Activated CD4-positive, alpha-beta memory T cell treated with anti-CD3 and anti-CD28 coated beads, Interleukin-2, amount 10 ng/mL, durations not matched to agents 7 days and 5 days (primary cell): ENCODE measurements at regions not wholly inside any gene's neighbourhood (a gene's known extent, or its start where the extent isn't known, plus 50 kb on each side); places are given as distances from the start of the nearest gene placed in this dataset.
"Not testable (repeated sequence)": the region's sequence is repeated elsewhere in the genome, so short reads cannot be mapped to it uniquely, and the experiment has no call there.

ENCODE experiments used
- CTCF ChIA-PET: fragments of 350-600 bp; sonication (Branson Sonifier 250); formaldehyde crosslinking; loops from one replicate; lab custom pipeline; 2021; ENCODE audit warnings: antibody characterized with exemption, inconsistent platforms; lab: Charles Lee
- POLR2A ChIA-PET: fragments of 350-600 bp; sonication (Branson Sonifier 250); formaldehyde crosslinking; loops from one replicate; lab custom pipeline; 2021; ENCODE audit warnings: antibody characterized with exemption; lab: Charles Lee
- DNase-seq: peaks from one replicate; pipeline ENCODE4 v3.0.0-alpha.2; 2020
- H3K27ac Mint-ChIP-seq: one replicate; pipeline ENCODE4 v1.8.0; 2021; ENCODE audit warnings: mild to moderate bottlenecking, mixed read lengths
- H3K27me3 Mint-ChIP-seq: one replicate; pipeline ENCODE4 v1.8.0; 2021; ENCODE audit warnings: mixed read lengths
- H3K36me3 Mint-ChIP-seq: one replicate; pipeline ENCODE4 v1.8.0; 2021; ENCODE audit warnings: low read depth, mixed read lengths
- H3K4me1 Mint-ChIP-seq: one replicate; pipeline ENCODE4 v1.8.0; 2021; ENCODE audit warnings: mixed read lengths
- H3K4me3 Mint-ChIP-seq: one replicate; pipeline ENCODE4 v1.8.0; 2021; ENCODE audit warnings: mild to moderate bottlenecking, mixed read lengths
- H3K9me3 Mint-ChIP-seq: one replicate; pipeline ENCODE4 v1.8.0; 2021; ENCODE audit warnings: mixed read lengths

DNA sequence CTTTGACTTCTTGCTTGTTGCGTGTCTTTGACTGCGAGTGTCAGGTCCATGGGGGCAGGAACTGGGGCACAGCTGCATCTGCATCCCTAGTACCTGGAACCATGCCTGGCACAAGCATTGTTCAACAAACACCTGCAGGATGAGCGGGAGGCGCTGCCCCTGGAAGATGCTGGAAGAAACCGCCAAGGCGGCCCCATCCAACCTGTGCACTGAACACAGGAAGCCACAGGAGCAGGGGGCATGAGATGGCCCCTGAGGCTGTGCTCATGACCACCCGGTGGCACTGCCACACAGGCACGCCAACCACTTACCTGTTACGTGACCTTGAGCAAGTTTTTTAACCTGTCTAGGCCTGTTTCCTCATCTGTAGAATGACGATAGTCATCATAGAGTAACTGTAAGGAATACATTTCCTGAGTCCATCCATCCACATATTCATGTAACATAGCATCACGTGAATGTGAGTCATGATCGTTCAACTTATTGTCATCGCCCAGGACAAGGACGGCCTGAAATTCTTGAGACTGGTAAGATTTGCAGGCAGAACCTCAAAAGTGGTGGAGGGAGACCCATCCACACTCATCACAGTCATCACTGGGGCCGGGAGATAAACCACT, 374.2 kb downstream of the PREX1 start:
- H3K36me3 Mint-ChIP-seq: no peaks in the 10 kb centered on the region
- no peaks in the 10 kb centered on the region for H3K9me3 Mint-ChIP-seq
- no peak for DNase-seq
- no peak overlapping the region for H3K4me3 Mint-ChIP-seq
- H3K4me1 Mint-ChIP-seq: no peaks in the 10 kb centered on the region
- POLR2A ChIA-PET: no interaction called here
- CTCF ChIA-PET: no interaction called here
- no peak overlapping the region for H3K27ac Mint-ChIP-seq
- H3K27me3 Mint-ChIP-seq: no peaks in the 10 kb centered on the region

- DNase-seq: no peak
- Mint-ChIP-seq H3K4me3 (no peak overlapping the region), H3K27me3 (peaks cover under 1% of the 10 kb centered on the region), H3K4me1 (no peaks in the 10 kb centered on the region), H3K27ac (no peak overlapping the region), H3K9me3 (no peaks in the 10 kb centered on the region), H3K36me3 (no peaks in the 10 kb centered on the region)
- ChIA-PET CTCF (no interaction called here), POLR2A (no interaction called here)
Observed at GRCh38 chr20:48451401-48451800, 376.4 kb downstream of the PREX1 start.

DNA sequence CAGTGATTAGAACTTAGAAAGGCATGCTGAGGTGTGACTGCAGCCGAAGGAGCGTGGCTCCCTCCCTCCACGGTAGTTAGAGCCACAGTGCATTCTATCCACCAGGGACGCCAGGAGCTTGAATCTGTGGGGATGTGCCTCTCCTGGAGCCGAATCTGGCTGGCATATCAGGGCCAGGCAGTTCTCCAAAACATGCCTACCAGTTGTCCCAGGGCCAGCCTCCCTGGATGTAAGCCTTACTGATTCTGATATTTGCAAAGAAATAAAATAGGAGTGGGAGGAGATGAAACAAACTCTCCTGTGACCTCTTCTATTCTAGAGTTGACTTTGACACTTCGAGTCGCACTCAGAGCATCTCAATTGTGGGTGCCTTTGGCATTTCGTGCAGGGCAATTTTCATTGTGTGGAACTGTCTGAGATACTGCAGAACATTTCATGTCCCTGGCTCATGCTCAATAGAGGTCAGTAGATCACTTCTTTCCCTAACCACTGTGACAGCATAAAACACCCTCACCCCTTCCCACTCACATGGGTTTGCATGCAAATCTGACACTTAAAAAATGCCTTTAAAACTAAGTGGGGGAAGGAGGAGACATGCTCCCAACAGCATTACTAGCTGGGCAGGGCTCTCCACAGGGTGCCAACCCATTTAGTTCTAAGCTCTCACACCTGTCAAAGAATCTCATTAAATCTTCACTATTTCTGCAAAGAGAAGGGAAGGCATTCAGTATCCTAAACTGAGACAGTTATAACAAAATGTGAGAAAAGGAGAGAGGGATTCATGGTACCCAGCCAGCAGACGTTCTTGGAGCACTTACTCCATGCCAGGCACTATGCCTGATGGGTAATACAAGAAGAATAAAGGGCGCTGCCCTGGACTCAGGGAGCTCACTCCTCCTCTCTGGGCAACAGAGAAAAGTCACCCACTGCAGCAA, 378.9 kb downstream of the PREX1 start:
- Mint-ChIP-seq H3K27ac (no peak overlapping the region), H3K27me3 (peaks cover 7% of the 10 kb centered on the region), H3K4me1 (no peaks in the 10 kb centered on the region), H3K4me3 (no peak overlapping the region), H3K36me3 (no peaks in the 10 kb centered on the region), H3K9me3 (no peaks in the 10 kb centered on the region)
- no peak for DNase-seq
- ChIA-PET CTCF (no interaction called here), POLR2A (no interaction called here)

GRCh38 chr20:48447456-48447855, 380.3 kb downstream of the PREX1 start:
- no peaks in the 10 kb centered on the region for H3K4me1 Mint-ChIP-seq
- CTCF ChIA-PET: no interaction called here
- POLR2A ChIA-PET: no interaction called here

GRCh38 chr20:48445827-48446226, 382.0 kb downstream of the PREX1 start:
- DNase-seq: no peak
- no peak overlapping the region for H3K27ac Mint-ChIP-seq
- ChIA-PET CTCF (no interaction called here), POLR2A (no interaction called here)
- no peaks in the 10 kb centered on the region for H3K36me3 Mint-ChIP-seq
- no peaks in the 10 kb centered on the region for H3K4me1 Mint-ChIP-seq
- H3K9me3 Mint-ChIP-seq: no peaks in the 10 kb centered on the region
- no peak overlapping the region for H3K4me3 Mint-ChIP-seq
- H3K27me3 Mint-ChIP-seq: peaks cover 7% of the 10 kb centered on the region

More at GRCh38 chr20:48447456-48447855, 380.3 kb downstream of the PREX1 start:
- no peak for DNase-seq
- Mint-ChIP-seq H3K36me3 (no peaks in the 10 kb centered on the region), H3K4me3 (no peak overlapping the region), H3K27ac (no peak overlapping the region), H3K9me3 (no peaks in the 10 kb centered on the region), H3K27me3 (peaks cover 7% of the 10 kb centered on the region)

DNA sequence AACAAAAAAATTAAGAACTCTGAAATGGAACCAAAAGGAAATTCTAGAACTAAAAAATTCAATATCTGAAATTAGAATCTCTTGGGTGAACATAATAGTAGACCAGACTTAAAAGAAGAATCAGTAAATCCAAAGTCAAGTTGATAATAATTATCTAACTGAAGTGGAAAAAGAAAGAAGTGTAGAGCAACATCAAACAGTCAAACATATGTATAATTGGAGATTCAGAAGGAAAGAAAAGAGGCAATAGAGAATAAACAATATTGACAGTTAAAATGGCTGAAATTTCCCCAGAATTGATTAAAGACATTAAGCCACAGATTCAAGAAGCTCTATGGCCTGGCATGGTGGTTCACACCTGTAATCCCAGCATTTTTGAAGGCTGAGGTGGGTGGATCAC, 383.6 kb downstream of the PREX1 start:
- ChIA-PET CTCF (no interaction called here), POLR2A (no interaction called here)
- Mint-ChIP-seq H3K36me3 (no peaks in the 10 kb centered on the region), H3K27ac (no peak overlapping the region), H3K27me3 (peaks cover 9% of the 10 kb centered on the region), H3K4me3 (no peak overlapping the region), H3K9me3 (no peaks in the 10 kb centered on the region), H3K4me1 (no peaks in the 10 kb centered on the region)
- no peak for DNase-seq

DNA sequence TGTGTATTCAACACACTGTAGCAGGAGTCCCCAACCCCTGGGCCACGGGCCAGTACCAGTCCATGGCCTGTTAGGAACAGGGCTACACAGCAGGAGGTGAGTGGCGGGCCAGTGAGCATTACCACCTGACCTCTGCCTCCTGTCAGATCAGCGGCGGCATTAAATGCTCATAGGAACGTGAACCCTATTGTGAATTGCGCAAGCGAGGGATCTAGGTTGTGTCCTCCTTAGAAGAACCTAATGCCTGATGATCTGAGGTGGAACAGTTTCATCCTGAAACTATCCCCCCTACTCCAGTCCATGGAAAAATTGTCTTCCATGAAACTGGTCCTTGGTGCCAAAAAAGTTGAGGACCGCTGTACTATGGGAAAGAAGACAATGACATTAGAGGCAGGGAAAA, 386.9 kb downstream of the PREX1 start:
- no peaks in the 10 kb centered on the region for H3K9me3 Mint-ChIP-seq
- no peak overlapping the region for H3K27ac Mint-ChIP-seq
- DNase-seq: no peak
- ChIA-PET CTCF (no interaction called here), POLR2A (no interaction called here)
- H3K4me1 Mint-ChIP-seq: no peaks in the 10 kb centered on the region
- no peak overlapping the region for H3K4me3 Mint-ChIP-seq
- H3K36me3 Mint-ChIP-seq: no peaks in the 10 kb centered on the region
- peaks cover 9% of the 10 kb centered on the region for H3K27me3 Mint-ChIP-seq

DNA sequence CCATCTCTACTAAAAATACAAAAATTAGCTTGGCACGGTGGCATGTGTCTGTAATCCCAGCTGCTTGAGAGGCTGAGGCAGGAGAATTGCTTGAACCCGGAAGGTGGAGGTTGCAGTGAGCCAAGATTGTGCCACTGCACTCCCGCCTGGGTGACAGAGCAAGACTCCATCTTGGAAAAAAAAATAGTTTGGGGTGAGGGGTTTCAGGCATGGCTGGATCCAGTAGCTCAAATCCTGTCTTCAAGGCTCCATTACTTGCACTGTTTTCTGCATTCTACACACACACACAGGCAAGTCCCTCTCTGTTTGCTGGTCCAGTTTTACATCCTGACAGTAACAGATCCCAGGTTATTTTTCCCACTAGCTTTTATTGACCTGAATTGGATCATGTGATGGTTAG, 387.5 kb downstream of the PREX1 start:
- H3K36me3 Mint-ChIP-seq, CTCF ChIA-PET: not testable (repeated sequence)

DNA sequence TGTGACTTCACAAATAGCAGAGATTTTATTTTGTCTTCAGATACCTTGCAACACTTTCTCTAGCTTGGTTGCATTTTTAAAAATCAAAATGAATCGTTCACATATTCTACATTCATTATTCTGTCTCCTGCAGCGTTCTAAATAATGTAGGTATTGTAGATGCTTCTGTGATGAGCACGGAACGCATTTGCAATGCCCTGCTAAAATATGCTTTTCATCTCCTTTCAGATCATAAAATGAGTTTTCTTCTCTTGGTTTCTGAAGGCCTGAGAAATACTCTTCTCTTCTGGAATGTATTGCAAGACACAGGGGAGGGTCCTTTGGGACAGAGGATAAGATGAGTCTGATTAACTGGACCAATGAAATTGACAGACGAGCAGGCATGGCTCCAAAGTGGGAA, 390.7 kb downstream of the PREX1 start:
- ChIA-PET POLR2A (no interaction called here), CTCF (no interaction called here)
- H3K4me3 Mint-ChIP-seq: no peak overlapping the region

More for the DNA sequence above, 387.5 kb downstream of the PREX1 start:
- H3K4me3 Mint-ChIP-seq, POLR2A ChIA-PET, H3K4me1 Mint-ChIP-seq, H3K27me3 Mint-ChIP-seq, DNase-seq, H3K9me3 Mint-ChIP-seq, H3K27ac Mint-ChIP-seq: not testable (repeated sequence)

DNA sequence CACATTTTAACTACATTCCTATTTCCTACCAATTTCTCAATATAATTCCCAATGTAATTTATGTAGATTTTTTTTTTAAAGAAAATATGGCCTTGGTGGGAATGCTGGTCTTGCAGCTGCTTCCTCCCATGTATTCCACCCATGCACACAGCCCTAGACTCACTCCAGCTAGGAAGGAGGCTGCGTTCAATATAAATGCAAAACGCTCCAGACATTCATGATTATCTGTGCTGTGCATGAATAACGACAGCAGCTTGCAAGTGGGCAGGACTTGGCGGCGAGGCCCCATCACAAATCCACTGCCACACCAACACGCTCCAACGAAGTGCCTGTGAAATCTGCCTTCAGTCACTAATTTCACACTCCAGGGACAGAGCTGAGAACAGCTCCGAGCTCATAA, 391.2 kb downstream of the PREX1 start:
- H3K36me3 Mint-ChIP-seq, H3K27ac Mint-ChIP-seq, POLR2A ChIA-PET, H3K9me3 Mint-ChIP-seq, H3K27me3 Mint-ChIP-seq, H3K4me1 Mint-ChIP-seq, CTCF ChIA-PET, H3K4me3 Mint-ChIP-seq, DNase-seq: not testable (repeated sequence)

More for the DNA sequence above, 390.7 kb downstream of the PREX1 start:
- no peaks in the 10 kb centered on the region for H3K36me3 Mint-ChIP-seq
- H3K27ac Mint-ChIP-seq: no peak overlapping the region
- no peak for DNase-seq
- peaks cover 4% of the 10 kb centered on the region for H3K27me3 Mint-ChIP-seq
- no peaks in the 10 kb centered on the region for H3K9me3 Mint-ChIP-seq
- no peaks in the 10 kb centered on the region for H3K4me1 Mint-ChIP-seq

DNA sequence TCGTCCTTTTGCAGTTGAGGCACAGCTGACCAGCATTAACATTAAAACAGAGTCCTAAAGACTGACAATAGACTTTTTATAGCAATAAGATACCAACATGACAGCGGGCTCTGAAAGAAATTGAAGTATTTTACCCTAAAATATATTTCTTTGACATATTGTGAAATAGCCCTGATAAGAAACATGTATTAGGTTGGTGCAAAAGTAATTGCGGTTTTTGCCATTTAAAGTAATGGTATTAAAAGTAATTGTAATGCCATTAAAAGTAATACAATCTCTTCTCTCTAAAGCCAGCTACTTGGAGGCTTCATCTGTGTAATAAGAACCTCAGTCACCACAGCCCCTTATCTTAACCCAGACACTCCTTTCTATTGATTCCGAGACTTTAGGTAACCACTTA, 394.6 kb downstream of the PREX1 start:
- DNase-seq: no peak
- CTCF ChIA-PET: no interaction called here
- no peaks in the 10 kb centered on the region for H3K4me1 Mint-ChIP-seq
- no peaks in the 10 kb centered on the region for H3K36me3 Mint-ChIP-seq
- peaks cover 2% of the 10 kb centered on the region for H3K27me3 Mint-ChIP-seq
- no peak overlapping the region for H3K4me3 Mint-ChIP-seq
- POLR2A ChIA-PET: no interaction called here
- no peaks in the 10 kb centered on the region for H3K9me3 Mint-ChIP-seq
- H3K27ac Mint-ChIP-seq: no peak overlapping the region

DNA sequence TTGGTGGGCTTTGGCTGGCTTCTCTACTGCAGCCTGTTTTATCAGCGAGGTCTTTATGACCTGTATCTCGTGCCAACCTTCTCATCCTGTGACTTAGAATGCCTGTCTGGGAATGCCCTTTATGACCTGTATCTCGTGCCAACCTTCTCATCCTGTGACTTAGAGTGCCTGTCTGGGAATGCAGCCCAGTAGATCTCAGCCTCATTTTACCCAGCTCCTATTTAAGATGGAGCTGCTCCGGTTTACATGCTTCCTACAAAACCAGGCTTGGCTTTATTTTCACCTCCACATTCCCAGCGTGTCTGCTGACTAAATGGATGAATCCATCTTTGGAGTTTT, 395.3 kb downstream of the PREX1 start:
- Mint-ChIP-seq H3K4me3 (no peak overlapping the region), H3K4me1 (no peaks in the 10 kb centered on the region), H3K27me3 (peaks cover 2% of the 10 kb centered on the region), H3K36me3 (no peaks in the 10 kb centered on the region), H3K9me3 (no peaks in the 10 kb centered on the region), H3K27ac (no peak overlapping the region)
- no peak for DNase-seq
- CTCF ChIA-PET: no interaction called here
- POLR2A ChIA-PET: no interaction called here

DNA sequence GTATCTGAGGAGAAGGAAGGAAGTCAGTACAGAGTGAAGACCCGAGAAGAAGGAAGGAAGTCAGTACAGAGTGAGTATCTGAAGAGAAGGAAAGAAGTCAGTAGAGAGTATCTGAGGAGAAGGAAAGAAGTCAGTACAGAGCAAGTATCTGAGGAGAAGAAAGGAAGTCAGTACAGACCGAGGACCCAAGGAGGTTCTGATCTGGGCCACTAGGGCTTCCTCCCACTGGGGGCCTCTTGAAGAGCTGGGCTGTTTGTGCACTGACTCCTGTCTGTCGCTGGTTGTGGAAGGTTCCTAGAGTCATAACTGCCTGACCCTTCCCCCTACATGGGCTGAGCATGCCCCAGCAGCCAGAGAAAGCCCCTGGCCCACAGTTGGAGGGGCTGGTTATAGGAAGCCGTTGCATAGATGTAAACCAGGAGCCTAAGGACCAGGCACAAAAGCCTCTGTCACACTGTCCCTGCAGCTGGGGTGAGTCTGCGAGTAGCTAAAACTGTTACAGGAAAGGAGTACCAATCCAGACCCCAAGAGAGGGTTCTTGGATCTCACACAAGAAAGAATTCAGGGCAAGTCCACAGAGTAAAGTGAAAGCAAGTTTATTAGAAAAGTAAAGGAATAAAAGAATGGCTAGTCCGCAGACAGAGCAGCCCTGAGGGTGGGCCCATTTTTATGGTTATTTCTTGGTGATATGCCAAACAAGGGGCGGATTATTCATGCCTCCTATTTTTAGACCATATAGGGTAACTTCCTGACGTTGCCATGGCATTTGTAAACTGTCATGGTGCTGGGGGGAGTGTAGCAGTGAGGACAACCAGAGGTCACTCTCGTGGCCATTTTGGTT, 395.9 kb downstream of the PREX1 start:
- ChIA-PET CTCF (no interaction called here), POLR2A (no interaction called here)
- Mint-ChIP-seq H3K27ac (no peak overlapping the region), H3K4me1 (no peaks in the 10 kb centered on the region), H3K4me3 (no peak overlapping the region), H3K27me3 (peaks cover 2% of the 10 kb centered on the region), H3K36me3 (no peaks in the 10 kb centered on the region), H3K9me3 (no peaks in the 10 kb centered on the region)
- DNase-seq: no peak
